Stimulated activated CD4-positive, alpha-beta T cell treated with anti-CD3 and anti-CD28 coated beads, Interleukin-1b, Interleukin-23, amount 100 ng/mL, for 4 hours (primary cell): ENCODE measurements at regions not wholly inside any gene's neighbourhood (a gene's known extent, or its start where the extent isn't known, plus 50 kb on each side); places are given as distances from the start of the nearest gene placed in this dataset.

Experiments
- DNase-seq, 2 donors: peaks; one replicate each; pipeline ENCODE4 v3.0.0-alpha.2; 2020; ENCODE audit warnings: low read depth in 2 of 2

GRCh38 chr18:42185486-42185885 lies 230.5 kb downstream of the PIK3C3 start:
- DNase-seq = no peak

GRCh38 chr18:42187611-42188380 lies 232.8 kb downstream of the PIK3C3 start:
- no peak for DNase-seq

- DNase-seq = no peak
These were observed 235.6 kb downstream of the PIK3C3 start for GRCh38 chr18:42190643-42191042.

GRCh38 chr18:42192251-42193248 lies 237.5 kb downstream of the PIK3C3 start:
- DNase-seq = no peak

GRCh38 chr18:42196651-42197050 lies 241.6 kb downstream of the PIK3C3 start:
- no peak for DNase-seq

GRCh38 chr18:42201137-42201536 lies 246.1 kb downstream of the PIK3C3 start:
- DNase-seq = no peak

- DNase-seq = no peak
These were observed 256.2 kb downstream of the PIK3C3 start for GRCh38 chr18:42211201-42211600.

- DNase-seq = no peak
These were observed 267.5 kb downstream of the PIK3C3 start for GRCh38 chr18:42222557-42222956.

GRCh38 chr18:42228581-42228980 lies 273.5 kb downstream of the PIK3C3 start:
- DNase-seq = no peak

GRCh38 chr18:42229211-42230210 lies 274.5 kb downstream of the PIK3C3 start:
- DNase-seq = no peak

GRCh38 chr18:42230636-42231035 lies 275.6 kb downstream of the PIK3C3 start:
- DNase-seq = no peak

- no peak for DNase-seq
These were observed 276.2 kb downstream of the PIK3C3 start for GRCh38 chr18:42231284-42231683.

- no peak for DNase-seq
These were observed 276.8 kb downstream of the PIK3C3 start for GRCh38 chr18:42231796-42232195.

GRCh38 chr18:42233908-42234307 lies 278.9 kb downstream of the PIK3C3 start:
- DNase-seq = no peak

GRCh38 chr18:42242758-42243157 lies 287.7 kb downstream of the PIK3C3 start:
- DNase-seq = no peak

GRCh38 chr18:42245137-42245536 lies 290.1 kb downstream of the PIK3C3 start:
- no peak for DNase-seq

- no peak for DNase-seq
These were observed 301.1 kb downstream of the PIK3C3 start for GRCh38 chr18:42255908-42256765.

- no peak for DNase-seq
These were observed 303.4 kb downstream of the PIK3C3 start for GRCh38 chr18:42258301-42258965.

GRCh38 chr18:42261731-42262130 lies 306.7 kb downstream of the PIK3C3 start:
- DNase-seq = no peak

GRCh38 chr18:42264497-42264896 lies 309.5 kb downstream of the PIK3C3 start:
- DNase-seq = no peak
